Sigmoid colon (tissue), 6 donors: ENCODE measurements at regions not wholly inside any gene's neighbourhood (a gene's known extent, or its start where the extent isn't known, plus 50 kb on each side); places are given as distances from the start of the nearest gene placed in this dataset.

Experiments used
- DNase-seq: peaks from one replicate; pipeline ENCODE4 v3.0.0-alpha.2; 2019
- H3K27ac ChIP-seq, 4 donors: fragments of 200-600 bp; sonication (generic); one replicate each; pipeline ENCODE4 v1.5.1; 2016 to 2019; ENCODE audit warnings: mild to moderate bottlenecking in 1 of 4
- H3K27me3 ChIP-seq, 3 donors: fragments of 200-600 bp; sonication (generic); one replicate each; pipeline ENCODE4 v1.5.1; 2019; ENCODE audit warnings: mild to moderate bottlenecking in 1 of 3
- H3K36me3 ChIP-seq, 4 donors: fragments of 200-600 bp; sonication (generic); one replicate each; pipeline ENCODE4 v1.5.1; 2016 to 2019
- H3K4me1 ChIP-seq, 4 donors: fragments of 200-600 bp; sonication (generic); one replicate each; pipeline ENCODE4 v1.5.1; 2017 to 2019
- H3K4me3 ChIP-seq, 4 donors: fragments of 200-600 bp; sonication (generic); one replicate each; pipeline ENCODE4 v1.5.1; 2017 to 2019; ENCODE audit warnings: mild to moderate bottlenecking in 2 of 4, moderate library complexity in 1 of 4
- H3K9me3 ChIP-seq, 4 donors: fragments of 200-600 bp in 3 of 4; sonication (generic) in 3 of 4; one replicate each; pipeline versions ENCODE4 v1.5.1 to v1.6.1; 2013 to 2019
- CTCF ChIP-seq, 4 experiments: fragments of 450-650 bp in 3 of 4; fragments of 200-600 bp in 1 of 4; IDR thresholded peaks; one replicate each; pipeline ENCODE4 v1.5.1; 2016 to 2019; ENCODE audit warnings: antibody characterized with exemption in 4 of 4, mild to moderate bottlenecking in 3 of 4, moderate library complexity in 2 of 4
- EP300 ChIP-seq, 4 donors: sonication (generic); formaldehyde crosslinking; IDR thresholded peaks; one replicate each; pipeline ENCODE4 v1.6.1; 2017; ENCODE audit warnings: antibody characterized with exemption in 4 of 4
- POLR2A ChIP-seq, 2 donors: fragments of 450-650 bp; IDR thresholded peaks; one replicate each; pipeline ENCODE4 v1.6.1; 2016; ENCODE audit warnings: antibody characterized with exemption in 2 of 2, mild to moderate bottlenecking in 2 of 2, moderate library complexity in 2 of 2
- POLR2AphosphoS5 ChIP-seq, 4 donors: sonication (generic); formaldehyde crosslinking; IDR thresholded peaks; one replicate each; pipeline ENCODE4 v1.6.1; 2017; ENCODE audit warnings: antibody characterized with exemption in 4 of 4
- WGBS, 2 donors: extraction: QIAGEN DNeasy Blood & Tissue Kit; methylation state at CpG; one replicate each; pipeline ENCODE4 v1.1.7; 2013; 5-methylcytosine and 5-hydroxymethylcytosine counted together
- intact Hi-C: fragments of 100-400 bp; cut with DNase I; formaldehyde crosslinking; loops from one replicate; pipeline ENCODE4 v1.15.1; 2023
- donor health status: healthy with polysubstance abuse.
- donor health status: healthy.

- TF ChIP-seq POLR2A (IDR thresholded peaks at IDR 0.05) (no peak), POLR2AphosphoS5 (IDR thresholded peaks at IDR 0.05) (no peak), EP300 (IDR thresholded peaks at IDR 0.05) (no peak), CTCF (IDR thresholded peaks at IDR 0.05) (no peak)
- Histone ChIP-seq H3K27ac (no peak overlapping the region), H3K4me1 (no peaks in the 10 kb centered on the region), H3K36me3 (no peaks in the 10 kb centered on the region), H3K9me3 (no peaks in the 10 kb centered on the region), H3K27me3 (no peaks in the 10 kb centered on the region), H3K4me3 (no peak overlapping the region)
- intact Hi-C loops: no loop called here
- 85 to 88% methylated on average over 7 of the region's 7 CpGs for WGBS, 2 donors
- no peak for DNase-seq
Observed at GRCh38 chr7:115812794-115813193, 217.8 kb downstream of the TFEC start.

GRCh38 chr7:115805458-115805857, 225.1 kb downstream of the TFEC start:
- no peaks in the 10 kb centered on the region for H3K27me3 ChIP-seq
- no peak overlapping the region for H3K27ac ChIP-seq
- 70 to 76% methylated on average over 8 of the region's 8 CpGs for WGBS, 2 donors
- no peak for DNase-seq
- H3K36me3 ChIP-seq: no peaks in the 10 kb centered on the region
- intact Hi-C loops: no loop called here
- no peaks in the 10 kb centered on the region for H3K9me3 ChIP-seq
- TF ChIP-seq EP300 (IDR thresholded peaks at IDR 0.05) (no peak), POLR2AphosphoS5 (IDR thresholded peaks at IDR 0.05) (no peak), POLR2A (IDR thresholded peaks at IDR 0.05) (no peak), CTCF (IDR thresholded peaks at IDR 0.05) (no peak)
- H3K4me1 ChIP-seq: no peaks in the 10 kb centered on the region
- no peak overlapping the region for H3K4me3 ChIP-seq

- TF ChIP-seq EP300 (IDR thresholded peaks at IDR 0.05): no peak
- no peak for TF ChIP-seq POLR2AphosphoS5 (IDR thresholded peaks at IDR 0.05)
- no peak for TF ChIP-seq CTCF (IDR thresholded peaks at IDR 0.05)
- TF ChIP-seq POLR2A (IDR thresholded peaks at IDR 0.05): no peak
- DNase-seq: no peak
- Histone ChIP-seq H3K36me3 (no peaks in the 10 kb centered on the region), H3K27me3 (no peaks in the 10 kb centered on the region), H3K4me1 (no peaks in the 10 kb centered on the region), H3K27ac (no peak overlapping the region), H3K4me3 (no peak overlapping the region), H3K9me3 (no peaks in the 10 kb centered on the region)
- intact Hi-C loops: no loop called here
Observed at GRCh38 chr7:115802415-115802814, 228.1 kb downstream of the TFEC start.

- Histone ChIP-seq H3K4me1 (no peaks in the 10 kb centered on the region), H3K27ac (no peak overlapping the region), H3K9me3 (no peaks in the 10 kb centered on the region), H3K36me3 (no peaks in the 10 kb centered on the region), H3K4me3 (no peak overlapping the region), H3K27me3 (no peaks in the 10 kb centered on the region)
- no peak for DNase-seq
- WGBS, 2 donors: 69 to 80% methylated on average over 2 of the region's 2 CpGs
- TF ChIP-seq CTCF (IDR thresholded peaks at IDR 0.05): no peak
- no peak for TF ChIP-seq POLR2AphosphoS5 (IDR thresholded peaks at IDR 0.05)
- TF ChIP-seq POLR2A (IDR thresholded peaks at IDR 0.05): no peak
- TF ChIP-seq EP300 (IDR thresholded peaks at IDR 0.05): no peak
- intact Hi-C loops: no loop called here
Observed at GRCh38 chr7:115799430-115799829, 231.1 kb downstream of the TFEC start.

DNA sequence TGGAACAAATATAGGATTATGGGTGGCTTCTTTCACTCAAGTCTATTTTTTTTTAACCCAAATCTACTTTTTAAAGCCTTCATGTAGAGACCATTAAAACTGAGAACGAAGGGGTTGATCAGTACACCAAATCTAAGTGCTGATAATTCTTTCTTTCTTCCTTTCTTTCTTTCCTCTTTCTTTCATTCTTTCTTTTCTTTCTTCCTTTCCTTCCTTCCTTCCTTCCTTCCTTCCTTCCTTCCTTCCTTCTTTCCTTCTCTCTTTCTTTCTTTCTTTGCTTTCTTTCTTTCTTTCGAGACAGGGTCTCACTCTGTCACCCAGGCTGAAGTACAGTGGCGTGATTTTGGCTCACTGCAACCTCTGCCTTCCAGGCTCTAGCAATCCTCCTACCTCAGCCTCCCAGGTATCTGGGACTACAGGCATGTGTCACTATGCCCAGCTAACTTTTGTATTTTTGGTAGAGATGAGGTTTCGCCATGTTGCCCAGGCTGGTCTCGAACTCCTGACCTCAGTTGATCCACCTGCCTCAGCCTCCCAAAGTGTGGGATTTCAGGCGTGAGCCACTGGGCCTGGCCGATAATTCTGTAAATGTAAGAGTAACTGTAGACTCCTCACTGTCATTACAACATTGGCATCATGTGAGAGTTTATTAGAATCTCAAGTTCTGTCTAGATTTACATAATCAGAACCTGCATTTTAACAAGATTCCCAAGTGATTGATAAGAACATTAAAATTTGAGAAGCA, 236.4 kb downstream of the TFEC start:
- H3K27ac ChIP-seq: no peak overlapping the region

More for the DNA sequence above, 236.4 kb downstream of the TFEC start:
- Histone ChIP-seq H3K27me3 (no peaks in the 10 kb centered on the region), H3K9me3 (no peaks in the 10 kb centered on the region), H3K36me3 (no peaks in the 10 kb centered on the region), H3K4me1 (no peaks in the 10 kb centered on the region), H3K4me3 (no peak overlapping the region)
- DNase-seq: no peak
- intact Hi-C loops: no loop called here
- WGBS, 2 donors: 88 to 91% methylated on average over 7 of the region's 7 CpGs
- no peak for TF ChIP-seq CTCF (IDR thresholded peaks at IDR 0.05)
- TF ChIP-seq POLR2A (IDR thresholded peaks at IDR 0.05): no peak
- no peak for TF ChIP-seq POLR2AphosphoS5 (IDR thresholded peaks at IDR 0.05)
- no peak for TF ChIP-seq EP300 (IDR thresholded peaks at IDR 0.05)
